ENCODE measurements at regions not wholly inside any gene's neighbourhood (a gene's known extent, or its start where the extent isn't known, plus 50 kb on each side); places are given as distances from the start of the nearest gene placed in this dataset.

DNA sequence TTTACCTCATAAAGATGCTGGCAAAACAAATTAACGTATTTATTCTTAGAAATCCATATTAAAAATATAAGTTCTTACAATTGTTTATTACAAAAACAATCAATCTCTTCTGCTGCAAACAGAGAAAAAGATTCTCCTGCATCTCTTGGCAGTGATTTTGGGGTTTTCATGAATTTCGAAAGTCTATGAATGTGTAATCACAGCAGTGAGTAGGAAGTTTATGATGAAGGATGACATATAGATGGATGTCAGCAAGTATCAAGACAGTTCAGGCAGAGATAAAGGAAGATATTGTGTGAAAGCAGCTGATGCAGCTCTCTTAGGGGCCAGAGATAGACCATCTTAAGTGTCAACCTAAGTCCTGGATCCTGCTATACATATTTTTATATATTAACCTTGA, 196.9 kb upstream of the BANK1 start:
- no peak for DNase-seq (ENCODE audit: low read depth in 2 of 2)

- no peak for DNase-seq (ENCODE audit: low read depth in 2 of 2)
These were observed 206.2 kb upstream of the BANK1 start for GRCh38 chr4:101584306-101584705.

- DNase-seq (ENCODE audit: low read depth in 2 of 2), result no peak
These were observed 215.8 kb upstream of the PPP3CA start for GRCh38 chr4:101563126-101563525.

DNA sequence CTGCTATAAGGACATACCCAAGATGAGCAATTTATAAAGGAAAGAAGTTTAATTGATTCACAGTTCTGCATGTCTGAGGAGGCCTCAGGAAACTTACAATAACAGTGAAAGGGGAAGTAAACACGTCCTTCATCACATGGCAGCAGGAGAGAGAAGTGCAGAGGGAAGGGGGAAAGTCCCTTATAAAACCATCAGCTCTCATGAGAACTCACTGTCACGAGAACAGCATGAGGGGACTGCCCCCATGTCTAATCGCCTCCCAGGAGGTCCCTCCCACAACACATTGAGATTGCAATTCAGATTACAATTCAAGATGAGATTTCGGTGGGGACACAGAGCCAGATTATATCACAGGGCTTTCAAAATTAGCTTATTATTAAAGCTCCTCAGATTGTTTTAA, 209.5 kb upstream of the PPP3CA start:
- DNase-seq (ENCODE audit: low read depth in 2 of 2), result no peak

DNA sequence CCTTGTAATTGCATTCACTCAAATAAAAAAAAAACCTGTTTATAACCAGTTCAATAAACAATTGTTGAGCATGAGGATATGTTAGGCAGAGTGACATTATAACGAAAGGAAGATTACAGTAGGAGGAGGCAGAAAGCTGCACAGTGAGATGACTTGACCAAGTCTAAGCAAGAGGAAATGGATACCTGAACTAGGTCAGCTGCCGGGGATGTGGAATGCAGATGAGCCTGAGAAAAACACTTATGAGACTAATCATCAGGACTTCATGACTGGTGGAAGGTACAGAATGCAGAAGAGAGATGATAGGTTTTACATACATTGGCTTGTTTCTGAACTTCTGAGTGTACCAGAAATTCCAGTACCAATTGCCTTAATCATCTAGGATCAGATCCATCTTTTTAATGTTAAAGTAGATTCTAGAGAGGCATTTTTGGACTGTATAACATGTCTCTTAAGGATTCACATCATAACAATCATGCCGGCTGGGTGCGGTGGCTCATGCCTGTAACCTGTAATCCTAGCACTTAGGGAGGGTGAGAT, 208.1 kb upstream of the PPP3CA start:
- DNase-seq (ENCODE audit: low read depth in 2 of 2), result no peak

- DNase-seq (ENCODE audit: low read depth in 2 of 2), result no peak
These were observed 193.0 kb upstream of the PPP3CA start for GRCh38 chr4:101540336-101540735.

- DNase-seq (ENCODE audit: low read depth in 2 of 2), result no peak
These were observed 181.2 kb upstream of the PPP3CA start for GRCh38 chr4:101528526-101528925.

GRCh38 chr4:101527188-101527587, 179.9 kb upstream of the PPP3CA start:
- peak; percentile 47 to 57 for DNase-seq (ENCODE audit: low read depth in 2 of 2)

GRCh38 chr4:101515566-101515965, 168.2 kb upstream of the PPP3CA start:
- DNase-seq (ENCODE audit: low read depth in 2 of 2), result no peak

DNA sequence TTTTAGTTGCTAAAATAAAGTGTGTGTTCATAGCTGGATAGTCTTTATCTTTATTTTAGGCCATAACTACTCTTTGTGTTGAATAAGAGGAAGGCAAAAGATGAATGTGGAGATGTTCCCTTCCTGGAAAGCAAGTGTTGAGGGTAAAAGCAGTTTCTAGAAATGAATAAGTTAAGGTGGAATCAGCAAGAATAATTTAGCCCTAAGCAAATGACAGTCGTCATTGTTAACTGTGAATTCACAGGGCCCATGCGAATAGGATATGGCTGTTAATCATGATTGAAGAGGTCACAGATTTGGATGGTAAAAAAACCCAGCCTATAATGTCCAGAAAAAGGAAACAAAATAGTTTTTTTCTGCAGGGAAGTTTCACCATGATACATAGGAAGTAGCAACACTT, 167.8 kb upstream of the PPP3CA start:
- DNase-seq (ENCODE audit: low read depth in 2 of 2), result no peak

- no peak for DNase-seq (ENCODE audit: low read depth in 2 of 2)
These were observed 165.1 kb upstream of the PPP3CA start for GRCh38 chr4:101512416-101512815.

DNA sequence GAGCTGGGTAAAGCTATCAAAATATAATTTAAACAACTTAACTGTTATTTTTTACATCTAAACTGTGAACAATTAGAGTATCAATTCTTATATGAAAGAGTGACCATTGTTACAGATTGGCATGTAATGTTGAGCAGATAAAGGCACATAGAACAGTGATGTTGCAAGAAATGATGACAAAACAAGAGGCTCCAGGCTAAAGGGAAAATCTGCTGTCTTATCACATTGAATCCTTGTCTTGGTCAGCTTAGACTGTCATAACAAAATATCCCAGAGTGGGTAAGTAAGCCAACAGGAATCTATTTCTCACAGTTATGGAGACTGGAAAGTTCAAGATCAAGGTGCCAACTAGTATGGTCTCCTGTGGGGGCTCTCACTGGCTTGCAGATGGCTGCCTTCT, 154.1 kb upstream of the PPP3CA start:
- no peak for DNase-seq (ENCODE audit: low read depth in 2 of 2)

DNA sequence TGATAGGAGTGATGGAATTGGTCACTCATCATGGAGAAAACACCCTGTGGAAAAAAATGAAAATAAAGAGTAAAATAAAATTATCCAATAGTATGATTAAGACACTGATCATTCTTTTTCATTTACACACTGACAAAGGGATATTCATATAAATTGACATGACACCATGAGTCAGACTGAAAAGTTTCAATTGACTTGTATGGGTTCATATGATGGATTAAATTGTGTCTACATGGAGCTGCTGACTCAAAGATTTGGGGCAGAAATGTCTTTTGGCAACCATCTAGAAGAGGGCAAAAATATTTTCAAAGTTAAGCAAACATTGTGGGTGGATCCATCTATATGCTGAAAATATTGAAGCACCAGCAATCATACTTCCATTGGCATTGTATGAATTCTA, 153.4 kb upstream of the PPP3CA start:
- no peak for DNase-seq (ENCODE audit: low read depth in 2 of 2)

DNA sequence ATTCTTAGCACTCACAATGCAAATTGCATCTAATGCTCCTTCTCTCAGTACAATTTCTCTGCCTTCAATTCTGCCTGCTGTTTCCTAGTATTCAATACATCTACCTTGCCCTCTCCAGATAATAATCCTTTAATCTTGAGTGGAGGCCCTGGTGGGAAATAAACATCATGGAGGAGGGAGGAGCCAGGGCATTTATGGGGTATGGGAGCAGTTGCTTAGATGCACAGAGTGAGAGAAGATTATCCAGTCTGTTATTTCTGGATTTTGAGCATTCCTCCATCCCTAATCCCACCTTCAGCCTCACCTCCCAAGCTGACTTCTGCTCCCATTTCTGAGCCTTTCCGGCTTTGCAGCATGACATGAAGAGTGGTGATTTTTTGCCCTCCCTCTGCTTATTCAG, 127.9 kb upstream of the PPP3CA start:
- no peak for DNase-seq (ENCODE audit: low read depth in 2 of 2)

DNA sequence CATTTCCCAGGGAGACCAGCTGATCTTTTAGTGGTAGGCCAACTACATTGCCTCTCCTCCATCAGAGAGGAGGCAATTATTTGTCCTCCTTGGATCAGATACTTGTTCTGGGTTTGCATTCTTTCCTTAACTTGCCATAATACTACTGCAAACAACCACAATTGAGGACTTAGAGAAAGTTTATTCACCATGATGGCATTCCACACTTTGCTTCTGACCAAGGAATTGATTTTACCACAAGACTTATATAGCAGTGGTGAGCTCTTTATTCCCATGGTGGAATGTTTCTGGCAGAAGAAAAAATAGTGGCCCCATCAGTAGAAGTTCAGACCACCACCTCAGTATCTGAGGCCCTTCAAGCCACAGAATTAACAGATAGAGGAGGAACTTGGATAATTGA, 123.9 kb upstream of the PPP3CA start:
- DNase-seq (ENCODE audit: low read depth in 2 of 2), result no peak

GRCh38 chr4:101464596-101464995, 117.3 kb upstream of the PPP3CA start:
- DNase-seq (ENCODE audit: low read depth in 2 of 2), result no peak

DNA sequence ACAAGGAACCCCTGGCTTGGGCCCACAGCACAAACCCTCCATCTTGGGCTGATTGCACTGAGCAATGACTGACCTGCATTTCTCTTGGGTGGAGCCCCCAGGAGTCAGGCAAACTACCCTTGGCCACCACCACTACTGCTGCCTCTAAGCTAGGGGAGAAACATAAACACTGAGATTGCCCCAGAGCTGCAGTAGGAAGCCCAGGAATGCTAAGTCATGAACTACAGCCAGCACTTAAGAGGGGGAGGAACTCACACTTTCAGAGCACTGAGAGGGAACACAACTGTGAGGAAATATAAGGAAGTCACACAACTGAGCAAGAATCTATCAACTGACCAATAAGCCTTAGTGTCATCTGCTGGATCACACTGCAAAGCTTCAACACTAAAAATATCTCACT, 111.6 kb upstream of the PPP3CA start:
- DNase-seq (ENCODE audit: low read depth in 2 of 2), result no peak

- DNase-seq (ENCODE audit: low read depth in 2 of 2), result no peak
These were observed 111.1 kb upstream of the PPP3CA start for GRCh38 chr4:101458473-101458872.

DNA sequence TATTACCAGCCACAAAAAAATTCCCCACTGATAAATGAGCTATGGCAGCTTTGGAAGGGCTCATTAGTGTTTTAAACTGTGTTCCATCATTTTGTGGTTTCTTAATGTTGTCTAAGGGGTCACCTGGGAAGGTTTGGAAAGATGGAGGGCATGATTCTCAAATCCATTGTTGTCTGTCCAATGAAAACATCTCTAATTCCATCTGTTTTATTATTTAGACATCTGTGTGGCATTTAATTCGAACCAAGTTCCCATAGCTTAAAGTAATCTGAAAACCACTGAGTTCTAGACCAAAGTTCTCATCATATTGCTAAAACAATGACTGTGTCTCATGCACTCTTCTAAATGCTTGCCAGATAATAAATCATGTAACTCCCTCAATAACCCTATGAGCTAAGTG, 103.8 kb upstream of the PPP3CA start:
- no peak for DNase-seq (ENCODE audit: low read depth in 2 of 2)

DNA sequence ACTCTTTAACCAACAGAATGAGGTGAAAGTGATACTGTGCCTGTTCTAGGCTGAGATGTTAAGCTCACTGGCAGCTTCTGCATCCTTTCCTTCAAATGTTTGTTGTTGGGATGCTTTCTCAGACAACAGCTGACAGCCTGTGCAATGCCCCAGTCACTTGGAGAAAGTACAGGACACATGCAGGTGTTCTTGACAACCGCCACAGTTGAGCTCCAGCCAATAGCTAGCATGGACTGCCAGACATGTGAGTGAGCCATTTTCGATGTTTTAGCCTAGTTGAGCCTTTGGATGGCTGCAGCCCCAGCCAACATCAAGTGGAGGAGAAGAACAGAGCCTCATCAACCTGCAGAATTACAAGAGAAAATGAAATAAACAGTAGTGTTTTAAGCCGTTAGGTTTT, 94.1 kb upstream of the PPP3CA start:
- DNase-seq (ENCODE audit: low read depth in 2 of 2), result no peak

GRCh38 chr4:101439926-101440325, 92.6 kb upstream of the PPP3CA start:
- no peak for DNase-seq (ENCODE audit: low read depth in 2 of 2)

DNA sequence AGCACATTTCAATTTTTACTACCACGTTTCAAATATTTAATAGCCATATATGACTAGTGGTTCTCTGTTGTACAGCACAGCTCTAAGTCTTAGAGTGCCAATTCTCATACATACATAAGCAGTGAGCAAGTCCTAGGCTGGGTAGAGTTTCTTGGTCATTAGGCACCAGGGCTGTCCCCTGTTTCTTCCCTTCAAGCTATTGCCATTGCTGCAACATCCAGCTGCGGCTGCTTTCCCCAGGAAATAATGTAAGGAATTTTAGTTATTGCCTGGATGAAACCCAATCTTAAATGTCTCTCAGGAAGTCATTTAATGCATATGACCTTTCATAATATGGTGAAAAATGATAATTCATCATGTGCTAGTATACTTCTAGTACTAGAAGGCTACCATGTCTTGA, 74.1 kb upstream of the PPP3CA start:
- no peak for DNase-seq (ENCODE audit: low read depth in 2 of 2)

- no peak for DNase-seq (ENCODE audit: low read depth in 2 of 2)
These were observed 73.3 kb upstream of the PPP3CA start for GRCh38 chr4:101420661-101421060.

DNA sequence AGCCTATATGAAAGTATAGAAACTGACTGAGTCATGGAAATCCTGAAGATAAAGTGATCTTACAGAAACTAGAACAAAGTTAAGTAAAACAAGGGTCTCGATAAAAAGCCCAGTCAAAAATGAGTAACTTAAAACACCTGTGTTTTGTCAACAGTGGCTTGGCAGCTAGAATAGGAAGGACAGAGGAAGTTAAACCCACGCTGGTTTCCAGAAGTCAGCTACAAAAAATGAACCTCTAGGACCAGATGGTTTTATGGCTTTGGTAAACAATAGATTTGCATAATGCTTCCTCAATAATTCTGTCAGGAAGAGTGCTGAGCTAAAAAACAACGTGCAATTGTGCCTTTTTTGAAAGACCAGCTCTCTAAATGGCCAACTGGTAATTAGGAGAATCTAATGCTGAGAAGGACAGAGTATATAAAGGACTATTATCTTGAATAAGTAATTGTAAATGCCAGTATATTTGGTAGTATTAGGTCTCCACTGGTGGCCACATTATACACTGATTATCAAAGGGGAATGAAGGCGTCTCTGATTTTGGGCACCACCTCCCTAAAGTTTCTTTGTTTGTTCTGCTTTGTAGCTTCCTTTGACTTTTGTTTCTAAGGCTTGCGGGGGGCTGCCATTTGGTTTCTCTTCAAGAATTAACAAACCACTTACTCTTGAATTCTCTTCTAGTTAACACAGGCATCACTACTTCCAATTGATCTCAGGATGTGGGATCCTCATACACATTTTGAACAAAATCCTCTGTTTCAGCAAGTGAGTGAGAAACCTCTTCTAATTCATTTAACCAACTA, 72.2 kb upstream of the PPP3CA start:
- DNase-seq (ENCODE audit: low read depth in 2 of 2), result no peak
